ENCODE measurements at regions not wholly inside any gene's neighbourhood (a gene's known extent, or its start where the extent isn't known, plus 50 kb on each side); places are given as distances from the start of the nearest gene placed in this dataset.

DNA sequence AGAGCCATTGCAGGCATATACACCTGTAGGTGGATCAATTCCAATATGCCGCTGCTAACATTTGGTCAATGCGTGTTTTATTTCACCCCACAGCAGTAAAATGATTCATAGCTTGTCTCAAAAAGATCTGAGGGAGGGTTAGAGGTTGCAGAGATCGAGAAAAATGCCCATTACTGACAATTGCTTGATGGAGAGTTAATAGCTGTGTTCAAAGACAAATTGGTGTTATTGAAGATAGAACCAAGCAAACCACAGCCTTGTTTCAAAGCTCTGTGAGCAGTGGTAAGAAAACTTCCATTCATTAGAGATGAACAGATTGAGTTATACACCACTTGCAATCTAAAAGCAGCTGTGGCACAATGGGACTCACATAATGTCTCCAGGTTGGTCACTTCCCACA lies 95.4 kb downstream of the KCNE4 start:
- Histone ChIP-seq H2AFZ (ENCODE audit: control insufficient read depth, low read depth, low read length) (no peak overlapping the region), H3K27me3 (replicated peaks in 1 of 2; ENCODE audit: control insufficient read depth in 2 of 2, insufficient read depth in 2 of 2, low read length in 1 of 2) (no peaks in the 10 kb centered on the region; a peak in 1 of 4 replicates), H3K27ac (ENCODE audit: control insufficient read depth, insufficient read depth) (no peak overlapping the region), H3K9ac (ENCODE audit: control insufficient read depth, insufficient read depth, low read length) (no peak overlapping the region), H3K4me1 (ENCODE audit: control insufficient read depth, insufficient read depth, low read length) (no peaks in the 10 kb centered on the region), H3K79me2 (ENCODE audit: control insufficient read depth, insufficient read depth, low read length) (no peaks in the 10 kb centered on the region), H3K4me2 (ENCODE audit: control insufficient read depth, insufficient read depth) (no peak overlapping the region), H3K4me3 (no peak overlapping the region), H3K9me3 (replicated peaks; ENCODE audit: control insufficient read depth, insufficient read depth, low read length) (no peaks in the 10 kb centered on the region), H4K20me1 (ENCODE audit: control insufficient read depth, insufficient read depth) (no peaks in the 10 kb centered on the region), H3K36me3 (ENCODE audit: control insufficient read depth in 2 of 2, insufficient read depth in 2 of 2, low read length in 1 of 2) (no peaks in the 10 kb centered on the region)
- ChIA-PET CTCF (interaction anchor here (1.0 kb wide), 1 partner anchor 23 kb away, joined by 3 read pairs; no protein-coding TSS in a partner anchor), POLR2A (no interaction called here), SMC1A (ENCODE audit: uncharacterized antibody, unreplicated experiment) (no interaction called here), RAD21 (ENCODE audit: unreplicated experiment) (no interaction called here)
- ATAC-seq (no peak), DNase-seq (ENCODE audit: low read depth, low spot score) (no peak), FAIRE-seq (no peak)
- no TSS peak for BruUV-seq (replicated peaks)
- WGBS (ENCODE audit: insufficient coverage, insufficient replicate concordance, low lambda C conversion rate, missing lambda C conversion rate), result 30% methylated on average over 3 of the region's 3 CpGs
- in situ Hi-C loops (cut with MboI) (no loop called here), intact Hi-C loops (cut with micrococcal nuclease; ENCODE audit: unreplicated experiment) (no loop called here)
- TF ChIP-seq, protein P1, sequence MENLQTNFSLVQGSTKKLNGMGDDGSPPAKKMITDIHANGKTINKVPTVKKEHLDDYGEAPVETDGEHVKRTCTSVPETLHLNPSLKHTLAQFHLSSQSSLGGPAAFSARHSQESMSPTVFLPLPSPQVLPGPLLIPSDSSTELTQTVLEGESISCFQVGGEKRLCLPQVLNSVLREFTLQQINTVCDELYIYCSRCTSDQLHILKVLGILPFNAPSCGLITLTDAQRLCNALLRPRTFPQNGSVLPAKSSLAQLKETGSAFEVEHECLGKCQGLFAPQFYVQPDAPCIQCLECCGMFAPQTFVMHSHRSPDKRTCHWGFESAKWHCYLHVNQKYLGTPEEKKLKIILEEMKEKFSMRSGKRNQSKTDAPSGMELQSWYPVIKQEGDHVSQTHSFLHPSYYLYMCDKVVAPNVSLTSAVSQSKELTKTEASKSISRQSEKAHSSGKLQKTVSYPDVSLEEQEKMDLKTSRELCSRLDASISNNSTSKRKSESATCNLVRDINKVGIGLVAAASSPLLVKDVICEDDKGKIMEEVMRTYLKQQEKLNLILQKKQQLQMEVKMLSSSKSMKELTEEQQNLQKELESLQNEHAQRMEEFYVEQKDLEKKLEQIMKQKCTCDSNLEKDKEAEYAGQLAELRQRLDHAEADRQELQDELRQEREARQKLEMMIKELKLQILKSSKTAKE (IDR thresholded peaks at IDR 0.05; ENCODE audit: low read depth, poor library complexity, severe bottlenecking), result no peak
- no peak for TF ChIP-seq SRF (IDR thresholded peaks at IDR 0.05; ENCODE audit: low read depth in 2 of 2, low read length in 2 of 2)
- no peak for TF ChIP-seq CREM (IDR thresholded peaks at IDR 0.05; ENCODE audit: low read depth)
- no peak for TF ChIP-seq ASH2L (IDR thresholded peaks at IDR 0.05; ENCODE audit: borderline replicate concordance, low read depth)
- TF ChIP-seq SUPT20H (IDR thresholded peaks at IDR 0.05; ENCODE audit: borderline replicate concordance, control insufficient read depth, low read depth, low read length), result no peak
- no peak for TF ChIP-seq YBX1 (IDR thresholded peaks at IDR 0.05)
- no peak for TF ChIP-seq HDAC6 (IDR thresholded peaks at IDR 0.05; ENCODE audit: unreplicated experiment)

Data from GM12878 (cell line).